ENCODE measurements at regions not wholly inside any gene's neighbourhood (a gene's known extent, or its start where the extent isn't known, plus 50 kb on each side); places are given as distances from the start of the nearest gene placed in this dataset.
A peak's percentile ranks its signal among the peaks of the same experiment; 100 is the strongest.

- no peak overlapping the region for H3K9ac ChIP-seq (ENCODE audit: low read depth in 1 of 2, low read length in 2 of 2)
- no peaks in the 10 kb centered on the region for H3K36me3 ChIP-seq (ENCODE audit: control insufficient read depth in 1 of 2, insufficient read depth in 2 of 2, low read length in 2 of 2)
- no peak overlapping the region for H3K27ac ChIP-seq (ENCODE audit: low read depth, low read length)
- no peak overlapping the region for H3K4me3 ChIP-seq (ENCODE audit: low read depth in 1 of 2, low read length in 2 of 2)
- H3K9me3 ChIP-seq (ENCODE audit: control insufficient read depth in 1 of 2, low read length in 2 of 2): peaks cover 15 to 26% of the 10 kb centered on the region in 2 donors
- H3K4me1 ChIP-seq (ENCODE audit: control insufficient read depth in 1 of 2, insufficient read depth in 2 of 2, low read length in 2 of 2): no peaks in the 10 kb centered on the region
- no peaks in the 10 kb centered on the region for H3K27me3 ChIP-seq (ENCODE audit: control insufficient read depth in 1 of 2, insufficient read depth in 2 of 2, low read length in 2 of 2)
These were observed 148.4 kb upstream of the HMCN1 start for GRCh38 chr1:185585770-185586169.

- no peak overlapping the region for H3K9ac ChIP-seq (ENCODE audit: low read depth in 1 of 2, low read length in 2 of 2)
- H3K4me1 ChIP-seq (ENCODE audit: control insufficient read depth in 1 of 2, insufficient read depth in 2 of 2, low read length in 2 of 2): no peaks in the 10 kb centered on the region
- no peaks in the 10 kb centered on the region for H3K36me3 ChIP-seq (ENCODE audit: control insufficient read depth in 1 of 2, insufficient read depth in 2 of 2, low read length in 2 of 2)
- H3K4me3 ChIP-seq (ENCODE audit: low read depth in 1 of 2, low read length in 2 of 2): no peak overlapping the region
- no peaks in the 10 kb centered on the region for H3K27me3 ChIP-seq (ENCODE audit: control insufficient read depth in 1 of 2, insufficient read depth in 2 of 2, low read length in 2 of 2)
- peaks cover 22 to 35% of the 10 kb centered on the region in 2 donors for H3K9me3 ChIP-seq (ENCODE audit: control insufficient read depth in 1 of 2, low read length in 2 of 2)
- H3K27ac ChIP-seq (ENCODE audit: low read depth, low read length): no peak overlapping the region
These were observed 152.0 kb upstream of the HMCN1 start for GRCh38 chr1:185581961-185582725.

GRCh38 chr1:185581020-185581419 lies 153.2 kb upstream of the HMCN1 start:
- no peak overlapping the region for H3K27ac ChIP-seq (ENCODE audit: low read depth, low read length)

GRCh38 chr1:185578293-185578692 lies 155.9 kb upstream of the HMCN1 start:
- no peaks in the 10 kb centered on the region for H3K27me3 ChIP-seq (ENCODE audit: control insufficient read depth in 1 of 2, insufficient read depth in 2 of 2, low read length in 2 of 2)
- peaks cover 3 to 11% of the 10 kb centered on the region in 2 donors for H3K4me1 ChIP-seq (ENCODE audit: control insufficient read depth in 1 of 2, insufficient read depth in 2 of 2, low read length in 2 of 2)
- no peak overlapping the region for H3K27ac ChIP-seq (ENCODE audit: low read depth, low read length)
- peaks cover 16 to 21% of the 10 kb centered on the region in 2 donors for H3K9me3 ChIP-seq (ENCODE audit: control insufficient read depth in 1 of 2, low read length in 2 of 2)
- no peak overlapping the region for H3K4me3 ChIP-seq (ENCODE audit: low read depth in 1 of 2, low read length in 2 of 2)
- H3K9ac ChIP-seq (ENCODE audit: low read depth in 1 of 2, low read length in 2 of 2): no peak overlapping the region
- no peaks in the 10 kb centered on the region for H3K36me3 ChIP-seq (ENCODE audit: control insufficient read depth in 1 of 2, insufficient read depth in 2 of 2, low read length in 2 of 2)

More at GRCh38 chr1:185581020-185581419, 153.2 kb upstream of the HMCN1 start:
- H3K36me3 ChIP-seq (ENCODE audit: control insufficient read depth in 1 of 2, insufficient read depth in 2 of 2, low read length in 2 of 2): no peaks in the 10 kb centered on the region
- peaks cover 22 to 35% of the 10 kb centered on the region in 2 donors for H3K9me3 ChIP-seq (ENCODE audit: control insufficient read depth in 1 of 2, low read length in 2 of 2)
- no peaks in the 10 kb centered on the region for H3K27me3 ChIP-seq (ENCODE audit: control insufficient read depth in 1 of 2, insufficient read depth in 2 of 2, low read length in 2 of 2)
- no peaks in the 10 kb centered on the region for H3K4me1 ChIP-seq (ENCODE audit: control insufficient read depth in 1 of 2, insufficient read depth in 2 of 2, low read length in 2 of 2)
- no peak overlapping the region for H3K4me3 ChIP-seq (ENCODE audit: low read depth in 1 of 2, low read length in 2 of 2)
- no peak overlapping the region for H3K9ac ChIP-seq (ENCODE audit: low read depth in 1 of 2, low read length in 2 of 2)

GRCh38 chr1:185574139-185574875 lies 159.9 kb upstream of the HMCN1 start:
- Histone ChIP-seq H3K4me3 (ENCODE audit: low read depth in 1 of 2, low read length in 2 of 2) (no peak overlapping the region), H3K27me3 (ENCODE audit: control insufficient read depth in 1 of 2, insufficient read depth in 2 of 2, low read length in 2 of 2) (no peaks in the 10 kb centered on the region), H3K9me3 (ENCODE audit: control insufficient read depth in 1 of 2, low read length in 2 of 2) (peaks cover 4 to 8% of the 10 kb centered on the region in 2 donors), H3K27ac (ENCODE audit: low read depth, low read length) (peak overlapping the region; percentile 2), H3K4me1 (ENCODE audit: control insufficient read depth in 1 of 2, insufficient read depth in 2 of 2, low read length in 2 of 2) (peaks cover 3 to 24% of the 10 kb centered on the region in 2 donors), H3K9ac (ENCODE audit: low read depth in 1 of 2, low read length in 2 of 2) (no peak overlapping the region), H3K36me3 (ENCODE audit: control insufficient read depth in 1 of 2, insufficient read depth in 2 of 2, low read length in 2 of 2) (no peaks in the 10 kb centered on the region)

GRCh38 chr1:185573677-185574076 lies 160.5 kb upstream of the HMCN1 start:
- H3K4me3 ChIP-seq (ENCODE audit: low read depth in 1 of 2, low read length in 2 of 2): no peak overlapping the region
- H3K9me3 ChIP-seq (ENCODE audit: control insufficient read depth in 1 of 2, low read length in 2 of 2): peaks cover 4 to 8% of the 10 kb centered on the region in 2 donors
- no peaks in the 10 kb centered on the region for H3K27me3 ChIP-seq (ENCODE audit: control insufficient read depth in 1 of 2, insufficient read depth in 2 of 2, low read length in 2 of 2)
- peak overlapping the region; percentile 2 for H3K27ac ChIP-seq (ENCODE audit: low read depth, low read length)
- H3K9ac ChIP-seq (ENCODE audit: low read depth in 1 of 2, low read length in 2 of 2): no peak overlapping the region
- H3K4me1 ChIP-seq (ENCODE audit: control insufficient read depth in 1 of 2, insufficient read depth in 2 of 2, low read length in 2 of 2): peaks cover 3 to 24% of the 10 kb centered on the region in 2 donors
- H3K36me3 ChIP-seq (ENCODE audit: control insufficient read depth in 1 of 2, insufficient read depth in 2 of 2, low read length in 2 of 2): no peaks in the 10 kb centered on the region

GRCh38 chr1:185573162-185573561 lies 161.0 kb upstream of the HMCN1 start:
- Histone ChIP-seq H3K9me3 (ENCODE audit: control insufficient read depth in 1 of 2, low read length in 2 of 2) (peaks cover 0 to 3% of the 10 kb centered on the region in 2 donors), H3K4me3 (ENCODE audit: low read depth in 1 of 2, low read length in 2 of 2) (no peak overlapping the region), H3K36me3 (ENCODE audit: control insufficient read depth in 1 of 2, insufficient read depth in 2 of 2, low read length in 2 of 2) (no peaks in the 10 kb centered on the region), H3K9ac (ENCODE audit: low read depth in 1 of 2, low read length in 2 of 2) (no peak overlapping the region), H3K27me3 (ENCODE audit: control insufficient read depth in 1 of 2, insufficient read depth in 2 of 2, low read length in 2 of 2) (no peaks in the 10 kb centered on the region), H3K4me1 (ENCODE audit: control insufficient read depth in 1 of 2, insufficient read depth in 2 of 2, low read length in 2 of 2) (peaks cover 3 to 24% of the 10 kb centered on the region in 2 donors), H3K27ac (ENCODE audit: low read depth, low read length) (no peak overlapping the region)

GRCh38 chr1:185570962-185571361 lies 163.2 kb upstream of the HMCN1 start:
- Histone ChIP-seq H3K27ac (ENCODE audit: low read depth, low read length) (no peak overlapping the region), H3K4me1 (ENCODE audit: control insufficient read depth in 1 of 2, insufficient read depth in 2 of 2, low read length in 2 of 2) (peaks cover 17 to 35% of the 10 kb centered on the region in 2 donors), H3K9me3 (ENCODE audit: control insufficient read depth in 1 of 2, low read length in 2 of 2) (no peaks in the 10 kb centered on the region), H3K4me3 (ENCODE audit: low read depth in 1 of 2, low read length in 2 of 2) (no peak overlapping the region), H3K9ac (ENCODE audit: low read depth in 1 of 2, low read length in 2 of 2) (no peak overlapping the region), H3K27me3 (ENCODE audit: control insufficient read depth in 1 of 2, insufficient read depth in 2 of 2, low read length in 2 of 2) (no peaks in the 10 kb centered on the region), H3K36me3 (ENCODE audit: control insufficient read depth in 1 of 2, insufficient read depth in 2 of 2, low read length in 2 of 2) (no peaks in the 10 kb centered on the region)

GRCh38 chr1:185568155-185569123 lies 165.8 kb upstream of the HMCN1 start:
- Histone ChIP-seq H3K4me1 (ENCODE audit: control insufficient read depth in 1 of 2, insufficient read depth in 2 of 2, low read length in 2 of 2) (peaks cover 14 to 24% of the 10 kb centered on the region in 2 donors), H3K27ac (ENCODE audit: low read depth, low read length) (no peak overlapping the region)

More at GRCh38 chr1:185568155-185569123, 165.8 kb upstream of the HMCN1 start:
- no peaks in the 10 kb centered on the region for H3K9me3 ChIP-seq (ENCODE audit: control insufficient read depth in 1 of 2, low read length in 2 of 2)
- H3K36me3 ChIP-seq (ENCODE audit: control insufficient read depth in 1 of 2, insufficient read depth in 2 of 2, low read length in 2 of 2): no peaks in the 10 kb centered on the region
- no peak overlapping the region for H3K9ac ChIP-seq (ENCODE audit: low read depth in 1 of 2, low read length in 2 of 2)
- no peaks in the 10 kb centered on the region for H3K27me3 ChIP-seq (ENCODE audit: control insufficient read depth in 1 of 2, insufficient read depth in 2 of 2, low read length in 2 of 2)
- no peak overlapping the region for H3K4me3 ChIP-seq (ENCODE audit: low read depth in 1 of 2, low read length in 2 of 2)
